DND-41 (cell line): ENCODE measurements at regions not wholly inside any gene's neighbourhood (a gene's known extent, or its start where the extent isn't known, plus 50 kb on each side); places are given as distances from the start of the nearest gene placed in this dataset.

ENCODE experiments used
- ATAC-seq: fragments of 200-7000 bp; cut with Tn5 transposase; 3 replicates; pipeline ENCODE4 v1.9.1; 2021; ENCODE audit warnings: low read depth; ENCODE audit not compliant: insufficient read depth
- DNase-seq: peaks from one replicate; pipeline ENCODE4 v3.0.0-alpha.2; 2020
- H2AFZ ChIP-seq: 2 replicates; pipeline ENCODE4 v1.6.0; 2012; ENCODE audit warnings: low read depth, low read length
- H3K27ac ChIP-seq: 2 replicates; pipeline ENCODE4 v1.5.1; 2012; ENCODE audit warnings: low read length, inconsistent platforms
- H3K27me3 ChIP-seq: fragments of 200-600 bp; sonication (generic); 2 replicates; pipeline ENCODE4 v1.6.0; 2012; ENCODE audit warnings: low read length, mild to moderate bottlenecking, inconsistent platforms; ENCODE audit not compliant: insufficient read depth, poor library complexity
- H3K36me3 ChIP-seq: 2 replicates; pipeline ENCODE4 v1.5.1; 2012; ENCODE audit warnings: low read length, inconsistent platforms; ENCODE audit not compliant: insufficient read depth
- H3K4me1 ChIP-seq: 2 replicates; pipeline ENCODE4 v1.5.1; 2012; ENCODE audit warnings: mild to moderate bottlenecking, low read length; ENCODE audit not compliant: insufficient read depth
- H3K4me2 ChIP-seq: 2 replicates; pipeline ENCODE4 v1.6.0; 2012; ENCODE audit warnings: mild to moderate bottlenecking, moderate library complexity, low read length, inconsistent platforms; ENCODE audit not compliant: insufficient read depth
- H3K4me3 ChIP-seq, 2 experiments: fragments of 200-600 bp in 1 of 2; shearing (Covaris generic) in 1 of 2; 2 replicates each; pipeline ENCODE4 v1.5.1; 2012 to 2016; ENCODE audit warnings: inconsistent platforms in 2 of 2, low read length in 2 of 2, mild to moderate bottlenecking in 2 of 2, low read depth in 1 of 2, moderate library complexity in 1 of 2
- H3K79me2 ChIP-seq: 2 replicates; pipeline ENCODE4 v1.6.0; 2012; ENCODE audit warnings: low read length, inconsistent platforms; ENCODE audit not compliant: insufficient read depth
- H3K9ac ChIP-seq: 2 replicates; pipeline ENCODE4 v1.6.0; 2012; ENCODE audit warnings: low read depth, mild to moderate bottlenecking, inconsistent platforms, low read length, moderate library complexity
- H3K9me3 ChIP-seq: 2 replicates; pipeline ENCODE4 v1.5.1; 2012; ENCODE audit warnings: low read length, moderate library complexity, mild to moderate bottlenecking, inconsistent platforms; ENCODE audit not compliant: insufficient read depth, severe bottlenecking
- H4K20me1 ChIP-seq: 2 replicates; pipeline ENCODE4 v1.6.0; 2012; ENCODE audit warnings: low read length; ENCODE audit not compliant: insufficient read depth
- CTCF ChIP-seq: IDR thresholded peaks from 2 replicates; pipeline ENCODE4 v1.5.1; 2012; ENCODE audit warnings: borderline replicate concordance, low read length, moderate library complexity, mild to moderate bottlenecking; ENCODE audit not compliant: poor library complexity, severe bottlenecking; ENCODE audit errors: extremely low read depth
- EZH2 ChIP-seq: IDR thresholded peaks from 3 replicates; pipeline ENCODE4 v1.6.1; 2012; ENCODE audit warnings: borderline replicate concordance, low read depth, mild to moderate bottlenecking, moderate library complexity, low read length, inconsistent platforms; ENCODE audit not compliant: severe bottlenecking

- Histone ChIP-seq H3K27ac (no peak overlapping the region), H3K9me3 (no peaks in the 10 kb centered on the region), H3K4me3 (no peak overlapping the region), H3K36me3 (no peaks in the 10 kb centered on the region), H3K4me1 (no peaks in the 10 kb centered on the region), H3K79me2 (no peaks in the 10 kb centered on the region), H3K4me2 (no peak overlapping the region), H3K27me3 (no peaks in the 10 kb centered on the region), H2AFZ (no peak overlapping the region), H3K9ac (no peak overlapping the region), H4K20me1 (no peaks in the 10 kb centered on the region)
- DNase-seq (no peak), ATAC-seq (no peak)
- TF ChIP-seq EZH2 (no peak), CTCF (no peak)
These were observed 114.0 kb upstream of the FOXA2 start for GRCh38 chr20:22698259-22698842.

DNA sequence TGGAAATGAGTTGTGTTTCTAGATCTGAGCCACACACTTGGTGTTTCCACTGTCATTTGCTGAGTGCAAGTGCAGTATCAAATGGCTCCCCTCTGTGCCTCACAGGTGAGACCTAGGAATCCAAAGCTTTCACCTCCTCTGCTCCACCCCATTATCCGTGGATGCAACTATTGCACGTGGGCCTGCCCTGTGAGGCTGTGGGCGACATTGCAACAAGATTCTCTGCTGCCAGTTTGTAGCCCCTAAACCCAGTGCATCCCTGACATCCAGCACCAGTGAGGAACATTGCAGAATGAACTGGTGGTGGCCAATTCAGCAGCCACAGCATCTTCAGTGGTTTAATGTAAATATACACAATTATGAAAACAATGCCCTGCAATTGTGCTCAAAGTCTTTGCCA is 115.0 kb upstream of the FOXA2 start:
- Histone ChIP-seq H3K27ac (no peak overlapping the region), H3K4me1 (no peaks in the 10 kb centered on the region), H3K79me2 (no peaks in the 10 kb centered on the region), H3K4me3 (no peak overlapping the region), H3K4me2 (no peak overlapping the region), H4K20me1 (no peaks in the 10 kb centered on the region), H3K36me3 (no peaks in the 10 kb centered on the region), H3K9me3 (no peaks in the 10 kb centered on the region), H2AFZ (no peak overlapping the region), H3K9ac (no peak overlapping the region), H3K27me3 (no peaks in the 10 kb centered on the region)
- no peak for DNase-seq
- TF ChIP-seq CTCF, result no peak
- no peak for TF ChIP-seq EZH2
- ATAC-seq, result no peak

GRCh38 chr20:22700367-22700766 is 116.0 kb upstream of the FOXA2 start:
- H3K79me2 ChIP-seq, result no peaks in the 10 kb centered on the region
- H3K9ac ChIP-seq, result no peak overlapping the region
- no peak for TF ChIP-seq CTCF
- no peak for TF ChIP-seq EZH2
- H3K27ac ChIP-seq, result no peak overlapping the region
- ATAC-seq, result no peak
- H3K27me3 ChIP-seq, result no peaks in the 10 kb centered on the region
- H3K4me1 ChIP-seq, result no peaks in the 10 kb centered on the region
- H3K4me2 ChIP-seq, result no peak overlapping the region
- H3K4me3 ChIP-seq, result no peak overlapping the region
- no peaks in the 10 kb centered on the region for H3K36me3 ChIP-seq
- no peaks in the 10 kb centered on the region for H4K20me1 ChIP-seq
- H3K9me3 ChIP-seq, result no peaks in the 10 kb centered on the region
- no peak overlapping the region for H2AFZ ChIP-seq
- no peak for DNase-seq
